ENCODE measurements at regions not wholly inside any gene's neighbourhood (a gene's known extent, or its start where the extent isn't known, plus 50 kb on each side); places are given as distances from the start of the nearest gene placed in this dataset.

- H3K4me3 ChIP-seq: no peak overlapping the region
- peak overlapping the region; percentile 22 to 74 (median 55); a peak in 20 of 22 replicates for H3K4me2 ChIP-seq
- no peaks in the 10 kb centered on the region for H4K20me1 ChIP-seq
- H3K27ac ChIP-seq: no peak overlapping the region
- no peak overlapping the region for H3K9ac ChIP-seq
- H3K4me1 ChIP-seq: peaks cover 31 to 100% (median 68%) of the 10 kb centered on the region in 10 experiments
- no peak for TF ChIP-seq Cebpa-rat (IDR thresholded peaks at IDR 0.05)
- H3K36me3 ChIP-seq: no peaks in the 10 kb centered on the region
- peaks cover 17 to 34% (median 29%) of the 10 kb centered on the region in 11 experiments; a peak in 21 of 22 replicates for H3K27me3 ChIP-seq
- no peaks in the 10 kb centered on the region for H3K9me3 ChIP-seq (replicated peaks in 1 of 11)
Observed at GRCh38 chr3:194250098-194251002, 100.8 kb downstream of the CPN2 start.

DNA sequence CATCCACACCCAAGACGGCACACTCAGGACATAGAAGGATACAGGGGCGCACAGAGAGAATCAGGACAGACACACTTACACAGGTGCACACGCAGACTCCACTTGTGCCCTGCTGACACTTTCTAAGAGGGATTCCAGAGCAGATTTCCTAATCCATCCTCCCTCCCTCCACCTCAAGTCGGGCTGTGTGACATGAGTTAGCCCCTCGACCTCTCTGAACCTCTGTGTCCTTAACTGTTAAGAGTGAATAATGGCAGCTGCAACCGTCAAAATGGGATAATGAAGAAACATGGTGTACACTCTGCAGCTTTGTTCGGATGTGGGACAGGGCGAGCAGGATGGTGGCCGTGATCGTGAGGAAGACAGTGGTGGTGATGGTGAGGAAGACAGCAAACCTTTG lies 100.1 kb downstream of the CPN2 start:
- Histone ChIP-seq H3K9me3 (replicated peaks in 1 of 11) (no peaks in the 10 kb centered on the region), H3K36me3 (no peaks in the 10 kb centered on the region), H3K27me3 (peaks cover 17 to 34% (median 29%) of the 10 kb centered on the region in 11 experiments; a peak in 21 of 22 replicates), H3K4me2 (peak overlapping the region; percentile 3 to 74 (median 55); a peak in 17 of 22 replicates), H3K4me3 (no peak overlapping the region), H3K4me1 (peaks cover 37 to 100% (median 70%) of the 10 kb centered on the region in 10 experiments), H3K27ac (no peak overlapping the region), H3K9ac (no peak overlapping the region), H4K20me1 (no peaks in the 10 kb centered on the region)
- TF ChIP-seq Cebpa-rat (IDR thresholded peaks at IDR 0.05): no peak

DNA sequence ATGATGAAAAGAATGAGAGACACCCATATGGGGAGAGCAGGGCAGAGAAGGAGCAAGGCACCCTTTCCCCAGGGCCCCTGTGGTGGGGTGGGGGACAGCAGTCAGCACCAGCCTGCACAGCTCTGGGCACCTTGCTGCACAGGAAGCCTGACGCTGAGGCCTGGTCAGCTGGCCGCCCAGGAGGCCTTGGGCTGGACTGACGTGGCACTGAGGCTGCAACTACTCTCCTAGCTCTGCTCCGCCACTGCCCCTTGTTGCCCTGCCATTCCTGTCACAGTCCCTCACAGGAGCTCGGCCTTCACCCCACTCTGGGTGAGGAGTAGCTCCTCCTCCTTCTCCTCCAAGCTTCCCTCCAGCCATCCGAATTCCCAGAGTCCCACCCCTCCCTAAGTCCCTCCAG lies 99.7 kb downstream of the CPN2 start:
- H3K27me3 ChIP-seq: peaks cover 17 to 34% (median 29%) of the 10 kb centered on the region in 11 experiments; a peak in 21 of 22 replicates
- H3K9me3 ChIP-seq (replicated peaks in 1 of 11): no peaks in the 10 kb centered on the region
- no peak for TF ChIP-seq Cebpa-rat (IDR thresholded peaks at IDR 0.05)
- H3K4me1 ChIP-seq: peaks cover 39 to 100% (median 71%) of the 10 kb centered on the region in 10 experiments
- H3K27ac ChIP-seq: no peak overlapping the region
- H3K9ac ChIP-seq: no peak overlapping the region
- H3K36me3 ChIP-seq: no peaks in the 10 kb centered on the region
- no peaks in the 10 kb centered on the region for H4K20me1 ChIP-seq
- peak overlapping the region in 9 of 11 experiments; percentile 47 to 74 (median 59); a peak in 15 of 22 replicates for H3K4me2 ChIP-seq
- no peak overlapping the region for H3K4me3 ChIP-seq

GRCh38 chr3:194251891-194252560 lies 99.1 kb downstream of the CPN2 start:
- no peaks in the 10 kb centered on the region for H4K20me1 ChIP-seq
- no peak overlapping the region for H3K4me3 ChIP-seq
- no peak overlapping the region for H3K27ac ChIP-seq
- H3K4me2 ChIP-seq: peak overlapping the region in 9 of 11 experiments; percentile 28 to 74 (median 55); a peak in 11 of 22 replicates
- no peaks in the 10 kb centered on the region for H3K36me3 ChIP-seq
- peaks cover 17 to 34% (median 29%) of the 10 kb centered on the region in 11 experiments; a peak in 21 of 22 replicates for H3K27me3 ChIP-seq
- no peak for TF ChIP-seq Cebpa-rat (IDR thresholded peaks at IDR 0.05)
- H3K4me1 ChIP-seq: peaks cover 35 to 100% (median 74%) of the 10 kb centered on the region in 10 experiments
- no peak overlapping the region for H3K9ac ChIP-seq
- peaks cover 0 to under 1% (median 0%) of the 10 kb centered on the region in 11 experiments; a peak in 1 of 22 replicates for H3K9me3 ChIP-seq (replicated peaks in 1 of 11)

- peaks cover 7 to 13% (median 10%) of the 10 kb centered on the region in 11 experiments for H3K9me3 ChIP-seq (replicated peaks in 1 of 11)
- H4K20me1 ChIP-seq: no peaks in the 10 kb centered on the region
- H3K4me2 ChIP-seq: peak overlapping the region in 5 of 11 experiments; percentile 30 to 84 (median 72); a peak in 7 of 22 replicates
- H3K4me1 ChIP-seq: peaks cover 33 to 92% (median 71%) of the 10 kb centered on the region in 10 experiments
- peak overlapping the region in 3 of 11 experiments; percentile 2 to 54 (median 43); a peak in 1 of 22 replicates for H3K27ac ChIP-seq
- no peak overlapping the region for H3K9ac ChIP-seq
- TF ChIP-seq Cebpa-rat (IDR thresholded peaks at IDR 0.05): no peak
- H3K36me3 ChIP-seq: no peaks in the 10 kb centered on the region
- H3K4me3 ChIP-seq: no peak overlapping the region
- H3K27me3 ChIP-seq: peaks cover 17 to 33% (median 26%) of the 10 kb centered on the region in 11 experiments; a peak in 21 of 22 replicates
Observed at GRCh38 chr3:194253270-194253669, 97.9 kb downstream of the CPN2 start.

DNA sequence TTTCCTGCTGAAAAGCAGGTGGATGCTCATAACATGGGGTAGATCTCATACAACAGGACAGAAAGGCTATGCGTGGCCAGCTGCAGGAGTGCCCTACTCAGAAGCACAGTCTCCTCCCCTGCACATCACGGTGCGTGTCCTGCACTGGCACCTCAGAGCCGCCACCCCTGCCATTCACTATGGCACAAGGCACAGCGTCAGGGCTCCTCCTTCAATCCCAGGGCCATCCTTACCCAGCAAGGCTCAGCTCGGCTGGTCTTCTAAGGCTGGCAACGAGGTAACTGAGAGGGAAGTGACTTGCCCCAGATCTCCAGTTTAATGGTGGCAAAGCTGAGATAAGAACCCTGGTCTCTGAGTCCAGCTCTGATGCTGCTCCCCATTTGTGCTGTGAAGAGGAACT lies 97.1 kb downstream of the CPN2 start:
- TF ChIP-seq Cebpa-rat (IDR thresholded peaks at IDR 0.05): no peak
- Histone ChIP-seq H3K4me2 (peak overlapping the region in 8 of 11 experiments; percentile 7 to 88 (median 39); a peak in 12 of 22 replicates), H3K27ac (peak overlapping the region in 3 of 11 experiments; percentile 31 to 54 (median 43); a peak in 4 of 22 replicates), H3K9me3 (replicated peaks in 1 of 11) (peaks cover 10 to 20% (median 13%) of the 10 kb centered on the region in 11 experiments), H3K4me1 (peaks cover 33 to 85% (median 65%) of the 10 kb centered on the region in 10 experiments), H3K4me3 (no peak overlapping the region), H3K36me3 (no peaks in the 10 kb centered on the region), H3K27me3 (peaks cover 13 to 25% (median 20%) of the 10 kb centered on the region in 11 experiments; a peak in 21 of 22 replicates), H4K20me1 (no peaks in the 10 kb centered on the region), H3K9ac (no peak overlapping the region)

GRCh38 chr3:194255252-194256039 lies 95.7 kb downstream of the CPN2 start:
- TF ChIP-seq Cebpa-rat (IDR thresholded peaks at IDR 0.05): no peak
- Histone ChIP-seq H3K4me1 (peaks cover 28 to 71% (median 56%) of the 10 kb centered on the region in 10 experiments), H3K9me3 (replicated peaks in 1 of 11) (peaks cover 10 to 20% (median 13%) of the 10 kb centered on the region in 11 experiments), H3K4me3 (peak overlapping the region in 7 of 10 experiments; percentile 3 to 58 (median 34); a peak in 10 of 20 replicates), H3K27me3 (peaks cover 0 to 11% (median 6%) of the 10 kb centered on the region in 11 experiments; a peak in 8 of 22 replicates), H3K36me3 (no peaks in the 10 kb centered on the region), H3K4me2 (peak overlapping the region; percentile 75 to 89 (median 84)), H3K27ac (peak overlapping the region; percentile 41 to 83 (median 79); a peak in 21 of 22 replicates), H4K20me1 (no peaks in the 10 kb centered on the region), H3K9ac (peak overlapping the region; percentile 36 to 75 (median 67); a peak in 20 of 22 replicates)
